Forelimb muscle (tissue), 1 donor: ENCODE measurements at regions not wholly inside any gene's neighbourhood (a gene's known extent, or its start where the extent isn't known, plus 50 kb on each side); places are given as distances from the start of the nearest gene placed in this dataset.
"Not testable (repeated sequence)": the region's sequence is repeated elsewhere in the genome, so short reads cannot be mapped to it uniquely, and the experiment has no call there.

Experiments used
- DNase-seq: peaks from one replicate; pipeline ENCODE4 v3.0.0-alpha.2; 2013; ENCODE audit warnings: low read depth

- no peak for DNase-seq
Observed at GRCh38 chr18:70617020-70617763, 328.3 kb downstream of the SOCS6 start.

GRCh38 chr18:70600225-70600925, 311.5 kb downstream of the SOCS6 start:
- DNase-seq = no peak

- DNase-seq = no peak
Observed at GRCh38 chr18:70598406-70598805, 309.6 kb downstream of the SOCS6 start.

- no peak for DNase-seq
Observed at GRCh38 chr18:70582981-70583380, 294.1 kb downstream of the SOCS6 start.

- DNase-seq = no peak
Observed at GRCh38 chr18:70578480-70578879, 289.6 kb downstream of the SOCS6 start.

- no peak for DNase-seq
Observed at GRCh38 chr18:70577023-70577420, 288.2 kb downstream of the SOCS6 start.

- DNase-seq = no peak
Observed at GRCh38 chr18:70576276-70577022, 287.6 kb downstream of the SOCS6 start.

- DNase-seq = not testable (repeated sequence)
Observed at GRCh38 chr18:70574951-70575350, 286.1 kb downstream of the SOCS6 start.

- not testable (repeated sequence) for DNase-seq
Observed at GRCh38 chr18:70569647-70570046, 280.8 kb downstream of the SOCS6 start.

GRCh38 chr18:70559446-70559845, 270.6 kb downstream of the SOCS6 start:
- no peak for DNase-seq

- no peak for DNase-seq
Observed at GRCh38 chr18:70558371-70558770, 269.5 kb downstream of the SOCS6 start.

- no peak for DNase-seq
Observed at GRCh38 chr18:70554854-70555445, 266.1 kb downstream of the SOCS6 start.

GRCh38 chr18:70553936-70554260, 265.1 kb downstream of the SOCS6 start:
- DNase-seq = no peak

- DNase-seq = no peak
Observed at GRCh38 chr18:70553245-70553935, 264.5 kb downstream of the SOCS6 start.

- DNase-seq = no peak
Observed at GRCh38 chr18:70536370-70537062, 247.7 kb downstream of the SOCS6 start.

GRCh38 chr18:70535041-70535440, 246.2 kb downstream of the SOCS6 start:
- DNase-seq = no peak

GRCh38 chr18:70525322-70525721, 236.5 kb downstream of the SOCS6 start:
- DNase-seq = not testable (repeated sequence)

GRCh38 chr18:70523792-70524182, 234.9 kb downstream of the SOCS6 start:
- DNase-seq = no peak

- no peak for DNase-seq
Observed at GRCh38 chr18:70523035-70523791, 234.4 kb downstream of the SOCS6 start.

GRCh38 chr18:70522183-70522680, 233.4 kb downstream of the SOCS6 start:
- no peak for DNase-seq
